Neutrophil (primary cell): ENCODE measurements at regions not wholly inside any gene's neighbourhood (a gene's known extent, or its start where the extent isn't known, plus 50 kb on each side); places are given as distances from the start of the nearest gene placed in this dataset.

ENCODE experiments used
- H3K27ac ChIP-seq: fragments of 200-600 bp; sonication (generic); 2 replicates; pipeline ENCODE4 v1.5.1; 2016; ENCODE audit warnings: mild to moderate bottlenecking, moderate library complexity
- H3K27me3 ChIP-seq: fragments of 200-600 bp; sonication (generic); 2 replicates; pipeline ENCODE4 v1.6.0; 2016; ENCODE audit warnings: mild to moderate bottlenecking
- H3K36me3 ChIP-seq: fragments of 200-600 bp; sonication (generic); 2 replicates; pipeline ENCODE4 v1.5.1; 2017
- H3K4me1 ChIP-seq, 2 experiments: fragments of 200-600 bp in 1 of 2; sonication (generic) in 1 of 2; 1 replicate in 1 of 2; 2 replicates in 1 of 2; pipeline versions ENCODE4 v1.5.1 to v1.6.1; 2013 to 2016; ENCODE audit warnings: low read depth in 1 of 2, low read length in 1 of 2, mild to moderate bottlenecking in 1 of 2, moderate library complexity in 1 of 2; ENCODE audit not compliant: control insufficient read depth in 1 of 2, insufficient read depth in 1 of 2
- H3K4me3 ChIP-seq, 2 experiments: fragments of 200-600 bp in 1 of 2; sonication (generic) in 1 of 2; 1 replicate in 1 of 2; 2 replicates in 1 of 2; pipeline ENCODE4 v1.5.1; 2013 to 2016; ENCODE audit warnings: low read depth in 1 of 2, low read length in 1 of 2, mild to moderate bottlenecking in 1 of 2, moderate library complexity in 1 of 2
- H3K9me3 ChIP-seq: fragments of 200-600 bp; sonication (generic); 2 replicates; pipeline ENCODE4 v1.5.1; 2016
- TF ChIP-seq, protein P1 (sequence below): fragments of 200-600 bp; sonication (generic); IDR thresholded peaks from 2 replicates; pipeline ENCODE4 v1.5.1; 2016; ENCODE audit warnings: antibody characterized with exemption

- Histone ChIP-seq H3K36me3 (no peaks in the 10 kb centered on the region), H3K4me3 (no peak overlapping the region), H3K27ac (no peak overlapping the region), H3K4me1 (no peaks in the 10 kb centered on the region), H3K9me3 (no peaks in the 10 kb centered on the region), H3K27me3 (no peaks in the 10 kb centered on the region)
- TF ChIP-seq, protein P1, sequence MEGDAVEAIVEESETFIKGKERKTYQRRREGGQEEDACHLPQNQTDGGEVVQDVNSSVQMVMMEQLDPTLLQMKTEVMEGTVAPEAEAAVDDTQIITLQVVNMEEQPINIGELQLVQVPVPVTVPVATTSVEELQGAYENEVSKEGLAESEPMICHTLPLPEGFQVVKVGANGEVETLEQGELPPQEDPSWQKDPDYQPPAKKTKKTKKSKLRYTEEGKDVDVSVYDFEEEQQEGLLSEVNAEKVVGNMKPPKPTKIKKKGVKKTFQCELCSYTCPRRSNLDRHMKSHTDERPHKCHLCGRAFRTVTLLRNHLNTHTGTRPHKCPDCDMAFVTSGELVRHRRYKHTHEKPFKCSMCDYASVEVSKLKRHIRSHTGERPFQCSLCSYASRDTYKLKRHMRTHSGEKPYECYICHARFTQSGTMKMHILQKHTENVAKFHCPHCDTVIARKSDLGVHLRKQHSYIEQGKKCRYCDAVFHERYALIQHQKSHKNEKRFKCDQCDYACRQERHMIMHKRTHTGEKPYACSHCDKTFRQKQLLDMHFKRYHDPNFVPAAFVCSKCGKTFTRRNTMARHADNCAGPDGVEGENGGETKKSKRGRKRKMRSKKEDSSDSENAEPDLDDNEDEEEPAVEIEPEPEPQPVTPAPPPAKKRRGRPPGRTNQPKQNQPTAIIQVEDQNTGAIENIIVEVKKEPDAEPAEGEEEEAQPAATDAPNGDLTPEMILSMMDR: no peak
Observed at GRCh38 chr6:165220045-165220444, 89.4 kb downstream of the C6orf118 start.

DNA sequence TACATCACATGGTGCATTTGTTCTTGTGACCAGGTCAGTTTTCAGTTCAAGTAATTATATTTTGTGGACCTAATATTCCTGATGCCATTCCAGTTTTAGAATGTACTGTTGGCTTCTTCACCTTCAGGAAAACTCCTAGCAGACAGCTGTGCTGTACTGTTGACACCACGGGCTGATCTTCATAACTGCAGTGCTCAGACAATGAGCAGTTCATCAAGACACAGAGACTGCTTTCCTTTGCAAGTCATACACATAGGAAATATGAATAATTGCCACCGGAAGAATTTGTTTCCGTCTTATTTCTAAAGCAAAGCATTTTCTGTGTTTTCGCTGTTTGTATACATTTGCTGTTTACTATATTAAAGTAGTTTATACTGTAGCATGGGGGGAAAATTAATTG, 89.8 kb downstream of the C6orf118 start:
- Histone ChIP-seq H3K9me3 (no peaks in the 10 kb centered on the region), H3K27me3 (no peaks in the 10 kb centered on the region), H3K36me3 (no peaks in the 10 kb centered on the region), H3K27ac (no peak overlapping the region), H3K4me3 (no peak overlapping the region), H3K4me1 (no peaks in the 10 kb centered on the region)
- TF ChIP-seq, protein P1: no peak

GRCh38 chr6:165218829-165219228, 90.6 kb downstream of the C6orf118 start:
- H3K4me1 ChIP-seq: no peaks in the 10 kb centered on the region
- H3K4me3 ChIP-seq: no peak overlapping the region
- H3K27me3 ChIP-seq: no peaks in the 10 kb centered on the region
- no peaks in the 10 kb centered on the region for H3K9me3 ChIP-seq
- no peaks in the 10 kb centered on the region for H3K36me3 ChIP-seq
- H3K27ac ChIP-seq: no peak overlapping the region
- TF ChIP-seq, protein P1: no peak

- Histone ChIP-seq H3K9me3 (no peaks in the 10 kb centered on the region), H3K27ac (no peak overlapping the region), H3K36me3 (no peaks in the 10 kb centered on the region), H3K27me3 (no peaks in the 10 kb centered on the region), H3K4me3 (no peak overlapping the region), H3K4me1 (no peaks in the 10 kb centered on the region)
- TF ChIP-seq, protein P1: no peak
Observed at GRCh38 chr6:165206798-165207197, 102.6 kb downstream of the C6orf118 start.

DNA sequence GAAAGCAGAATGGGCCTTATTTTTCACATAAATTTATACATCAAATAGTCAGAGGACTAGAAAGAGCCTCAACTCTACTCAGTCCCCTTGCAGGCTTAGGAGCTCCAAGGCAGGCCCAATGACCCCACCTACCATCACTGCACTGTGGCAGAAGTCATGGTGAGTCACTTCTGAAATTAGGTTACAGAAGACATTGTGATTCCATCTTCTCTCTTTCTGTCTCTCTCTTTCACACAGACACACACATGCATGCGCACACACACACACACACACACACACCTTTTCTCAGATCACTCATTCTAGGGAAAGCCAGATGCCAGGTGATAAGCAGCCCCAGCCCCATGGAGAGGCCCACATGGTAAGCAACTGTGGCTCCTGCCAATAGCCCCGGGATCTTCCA, 103.8 kb downstream of the C6orf118 start:
- H3K36me3 ChIP-seq: no peaks in the 10 kb centered on the region
- H3K9me3 ChIP-seq: no peaks in the 10 kb centered on the region
- H3K27ac ChIP-seq: no peak overlapping the region
- H3K4me1 ChIP-seq: no peaks in the 10 kb centered on the region
- H3K27me3 ChIP-seq: no peaks in the 10 kb centered on the region
- no peak overlapping the region for H3K4me3 ChIP-seq
- TF ChIP-seq, protein P1: no peak
